ENCODE measurements at regions not wholly inside any gene's neighbourhood (a gene's known extent, or its start where the extent isn't known, plus 50 kb on each side); places are given as distances from the start of the nearest gene placed in this dataset.

- no peak for TF ChIP-seq CTCF (conservative IDR thresholded peaks at IDR 0.05)
- H3K27me3 Mint-ChIP-seq (ENCODE audit: insufficient read depth) = no peaks in the 10 kb centered on the region
- no peak overlapping the region for H3K27ac Mint-ChIP-seq
- no peaks in the 10 kb centered on the region for H3K36me3 Mint-ChIP-seq (ENCODE audit: low read depth)
- no peak for DNase-seq
- no peaks in the 10 kb centered on the region for H3K4me1 Mint-ChIP-seq
- H3K9ac ChIP-seq (ENCODE audit: extremely low read depth, low read length, poor library complexity, severe bottlenecking) = no peak overlapping the region
- peaks cover 2% of the 10 kb centered on the region for H3K9me3 ChIP-seq (ENCODE audit: control insufficient read depth, low read length)
- no peak overlapping the region for H3K27ac ChIP-seq (ENCODE audit: low read depth, low read length)
- H3K4me3 ChIP-seq (ENCODE audit: low read length) = no peak overlapping the region
- no peak overlapping the region for H3K4me3 Mint-ChIP-seq
- H3K4me1 ChIP-seq (ENCODE audit: control insufficient read depth, insufficient read depth, low read length) = no peaks in the 10 kb centered on the region
- no peaks in the 10 kb centered on the region for H3K27me3 ChIP-seq (ENCODE audit: control insufficient read depth, insufficient read depth, low read length, poor library complexity, severe bottlenecking)
- H3K9me3 Mint-ChIP-seq = peaks cover 28% of the 10 kb centered on the region
- no peaks in the 10 kb centered on the region for H3K36me3 ChIP-seq (ENCODE audit: control insufficient read depth, insufficient read depth, low read length)
These were observed 65.3 kb upstream of the PTGDR start for GRCh38 chr14:52202151-52202550.

- H3K27ac Mint-ChIP-seq = no peak overlapping the region
- H3K4me3 Mint-ChIP-seq = no peak overlapping the region
- H3K9me3 Mint-ChIP-seq = peaks cover 4% of the 10 kb centered on the region
- Histone ChIP-seq H3K9me3 (ENCODE audit: control insufficient read depth, low read length) (peaks cover 4% of the 10 kb centered on the region), H3K27ac (ENCODE audit: low read depth, low read length) (no peak overlapping the region), H3K9ac (ENCODE audit: extremely low read depth, low read length, poor library complexity, severe bottlenecking) (no peak overlapping the region), H3K4me1 (ENCODE audit: control insufficient read depth, insufficient read depth, low read length) (no peaks in the 10 kb centered on the region), H3K36me3 (ENCODE audit: control insufficient read depth, insufficient read depth, low read length) (no peaks in the 10 kb centered on the region), H3K4me3 (ENCODE audit: low read length) (no peak overlapping the region), H3K27me3 (ENCODE audit: control insufficient read depth, insufficient read depth, low read length, poor library complexity, severe bottlenecking) (no peaks in the 10 kb centered on the region)
- DNase-seq = no peak
- H3K4me1 Mint-ChIP-seq = no peaks in the 10 kb centered on the region
- H3K27me3 Mint-ChIP-seq (ENCODE audit: insufficient read depth) = peaks cover 3% of the 10 kb centered on the region
- 98 to 100% methylated on average over 1 to 4 of the region's 4 CpGs for WGBS, 2 experiments (ENCODE audit: insufficient coverage in 1 of 2, insufficient read length in 1 of 2)
- no peak for TF ChIP-seq CTCF (conservative IDR thresholded peaks at IDR 0.05)
- no peaks in the 10 kb centered on the region for H3K36me3 Mint-ChIP-seq (ENCODE audit: low read depth)
These were observed 77.1 kb upstream of the PTGDR start for GRCh38 chr14:52190337-52190931.

GRCh38 chr14:52189325-52189724 is 78.2 kb upstream of the PTGDR start:
- peaks cover 3% of the 10 kb centered on the region for H3K27me3 Mint-ChIP-seq (ENCODE audit: insufficient read depth)
- no peaks in the 10 kb centered on the region for H3K4me1 ChIP-seq (ENCODE audit: control insufficient read depth, insufficient read depth, low read length)
- H3K27ac ChIP-seq (ENCODE audit: low read depth, low read length) = no peak overlapping the region
- DNase-seq = no peak
- peaks cover 2% of the 10 kb centered on the region for H3K9me3 ChIP-seq (ENCODE audit: control insufficient read depth, low read length)
- no peaks in the 10 kb centered on the region for H3K9me3 Mint-ChIP-seq
- H3K36me3 Mint-ChIP-seq (ENCODE audit: low read depth) = no peaks in the 10 kb centered on the region
- 91 to 94% methylated on average over 4 of the region's 4 CpGs for WGBS, 2 experiments (ENCODE audit: insufficient coverage in 1 of 2, insufficient read length in 1 of 2)
- H3K27me3 ChIP-seq (ENCODE audit: control insufficient read depth, insufficient read depth, low read length, poor library complexity, severe bottlenecking) = no peaks in the 10 kb centered on the region
- TF ChIP-seq CTCF (conservative IDR thresholded peaks at IDR 0.05) = no peak
- no peak overlapping the region for H3K27ac Mint-ChIP-seq
- no peak overlapping the region for H3K4me3 ChIP-seq (ENCODE audit: low read length)
- no peak overlapping the region for H3K9ac ChIP-seq (ENCODE audit: extremely low read depth, low read length, poor library complexity, severe bottlenecking)
- no peak overlapping the region for H3K4me3 Mint-ChIP-seq
- no peaks in the 10 kb centered on the region for H3K36me3 ChIP-seq (ENCODE audit: control insufficient read depth, insufficient read depth, low read length)
- H3K4me1 Mint-ChIP-seq = no peaks in the 10 kb centered on the region

Measured in endodermal cell (in vitro differentiated cells).